GM18909 (cell line): ENCODE measurements at regions not wholly inside any gene's neighbourhood (a gene's known extent, or its start where the extent isn't known, plus 50 kb on each side); places are given as distances from the start of the nearest gene placed in this dataset.
"Not testable (repeated sequence)": the region's sequence is repeated elsewhere in the genome, so short reads cannot be mapped to it uniquely, and the experiment has no call there.

Experiments
- ATAC-seq: cut with Tn5 transposase; IDR thresholded peaks from one replicate; pipeline ENCODE4 v1.9.1; 2021; ENCODE audit warnings: mild to moderate bottlenecking; ENCODE audit not compliant: unreplicated experiment, poor library complexity

DNA sequence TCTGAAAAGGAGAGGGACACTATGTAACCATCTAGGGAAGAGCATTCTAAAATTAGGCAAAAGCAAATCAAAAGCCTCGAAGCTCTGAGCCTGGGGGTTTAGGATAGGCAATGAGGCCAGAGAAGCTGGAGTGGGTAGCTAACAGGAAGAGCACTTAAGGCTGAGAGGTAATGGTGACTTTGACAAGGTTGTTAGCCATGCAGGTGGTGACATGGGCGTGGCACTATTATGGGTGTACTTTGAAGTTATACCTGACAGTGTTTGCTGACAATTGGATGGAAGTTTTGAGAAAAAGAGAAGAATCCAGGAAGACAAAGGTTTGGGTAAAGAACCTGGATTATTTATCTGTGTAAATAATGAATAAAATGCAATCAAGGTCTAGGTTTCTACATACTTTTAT lies 383.0 kb upstream of the SEMA3C start:
- no peak for ATAC-seq

DNA sequence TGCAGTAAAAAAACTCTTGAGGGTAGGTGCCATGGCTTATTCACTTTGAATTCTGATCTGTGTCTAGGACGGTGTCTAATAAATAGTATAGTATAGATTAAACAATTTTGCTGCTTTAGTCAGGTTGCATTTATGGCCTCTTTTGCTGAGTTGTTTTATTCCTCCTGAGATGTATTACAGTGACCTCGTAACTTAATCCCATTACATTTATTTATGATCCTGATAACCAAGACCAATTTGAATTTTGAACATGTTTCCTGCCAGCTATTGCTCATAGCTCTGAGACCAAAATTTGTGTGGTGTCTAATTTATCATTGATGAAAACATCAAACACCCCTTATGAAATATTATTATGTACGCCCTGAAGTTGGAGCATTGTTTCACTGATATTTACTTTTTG lies 381.9 kb upstream of the SEMA3C start:
- ATAC-seq, result no peak

DNA sequence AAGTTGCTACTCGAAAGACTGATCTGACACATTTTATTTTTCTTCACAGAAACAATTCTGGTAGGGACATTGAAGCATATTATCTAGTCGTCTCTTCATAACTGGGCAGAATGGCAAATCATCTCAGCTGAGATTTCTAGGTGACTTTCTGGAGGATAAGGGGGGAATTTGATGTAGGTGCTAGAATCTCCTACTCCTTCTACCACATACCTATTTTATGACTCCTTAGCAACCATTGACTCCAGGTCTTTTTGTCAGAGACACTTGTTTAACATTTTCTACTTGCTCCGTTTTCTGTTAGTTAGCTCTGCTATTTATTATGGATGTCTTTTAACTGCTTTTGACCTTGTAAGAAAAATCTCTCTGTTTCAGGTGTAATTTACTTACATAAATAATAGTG lies 380.9 kb upstream of the SEMA3C start:
- no peak for ATAC-seq

GRCh38 chr7:81298951-81299666 lies 380.3 kb upstream of the SEMA3C start:
- no peak for ATAC-seq

- ATAC-seq, result no peak
These were observed 378.5 kb upstream of the SEMA3C start for GRCh38 chr7:81297317-81297716.

- no peak for ATAC-seq
These were observed 377.9 kb upstream of the SEMA3C start for GRCh38 chr7:81296726-81297125.

DNA sequence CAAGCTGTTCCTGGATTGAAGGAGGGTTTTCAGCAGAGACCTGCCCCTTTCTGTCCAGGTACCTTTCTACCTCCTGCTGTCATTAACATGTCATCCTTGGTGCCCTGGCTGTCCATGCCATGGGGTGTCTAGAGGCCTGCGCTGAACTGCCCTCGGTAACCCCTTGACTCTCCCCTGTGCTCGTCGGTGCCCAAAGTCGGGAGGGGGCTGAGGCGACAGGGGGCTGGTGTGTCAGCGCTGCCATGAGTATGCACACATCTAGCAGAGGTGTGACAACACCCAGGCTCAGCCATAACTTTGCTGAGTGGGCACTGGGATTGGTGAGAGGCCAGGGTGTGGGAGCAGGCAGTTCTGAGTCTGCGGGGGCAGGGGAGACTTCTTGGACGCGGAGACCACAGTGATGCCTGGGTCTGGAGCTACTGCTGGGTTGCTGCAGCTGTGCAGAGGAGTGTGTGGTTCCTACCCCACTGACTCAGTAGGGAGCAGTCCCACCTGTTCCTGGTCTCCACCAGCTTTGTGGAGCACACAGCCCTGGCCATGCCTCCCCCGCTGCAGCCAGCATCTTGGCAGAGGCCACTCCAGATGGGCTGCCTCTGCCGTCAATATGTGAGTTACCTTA lies 376.2 kb upstream of the SEMA3C start:
- no peak for ATAC-seq

DNA sequence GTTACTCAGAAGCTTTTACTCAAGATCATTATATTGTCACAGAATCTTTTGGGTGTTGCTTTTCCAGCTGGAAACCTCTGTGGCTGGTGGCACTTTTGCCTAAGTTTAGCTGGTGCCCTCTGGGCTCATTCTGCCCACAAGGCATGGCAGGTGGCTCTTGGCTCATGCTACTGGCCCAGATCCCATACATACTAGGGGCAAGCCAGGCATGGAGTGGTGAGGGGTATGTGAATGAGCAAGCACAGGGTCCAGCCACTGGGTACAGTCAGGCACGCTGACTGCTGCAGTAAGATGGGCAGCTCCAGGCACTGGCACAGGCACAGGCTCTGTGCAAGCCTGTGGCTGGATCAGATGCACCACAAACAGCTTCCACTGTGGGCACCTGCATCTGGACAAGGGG lies 375.0 kb upstream of the SEMA3C start:
- no peak for ATAC-seq

GRCh38 chr7:81286754-81287153 lies 367.9 kb upstream of the SEMA3C start:
- not testable (repeated sequence) for ATAC-seq

GRCh38 chr7:81285142-81285871 lies 366.5 kb upstream of the SEMA3C start:
- ATAC-seq, result no peak

DNA sequence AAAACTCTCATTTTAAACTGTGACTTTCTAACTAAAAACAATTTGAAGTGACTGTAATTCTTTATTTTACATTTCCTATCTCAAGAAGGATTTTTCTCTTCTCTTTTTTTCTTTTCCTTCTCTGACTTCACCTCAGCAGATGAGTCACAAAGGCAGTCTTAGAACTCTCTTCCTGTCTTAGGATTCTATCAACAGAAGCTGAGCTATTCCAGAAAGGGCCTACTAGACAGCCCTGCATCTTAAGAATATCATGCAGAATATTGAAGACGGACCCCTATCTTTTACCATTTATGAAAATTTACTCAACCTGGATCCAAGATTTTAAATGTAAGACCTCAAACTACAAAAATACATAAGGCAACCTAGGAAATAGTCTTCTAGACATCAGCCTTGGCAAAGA lies 365.7 kb upstream of the SEMA3C start:
- ATAC-seq, result no peak

DNA sequence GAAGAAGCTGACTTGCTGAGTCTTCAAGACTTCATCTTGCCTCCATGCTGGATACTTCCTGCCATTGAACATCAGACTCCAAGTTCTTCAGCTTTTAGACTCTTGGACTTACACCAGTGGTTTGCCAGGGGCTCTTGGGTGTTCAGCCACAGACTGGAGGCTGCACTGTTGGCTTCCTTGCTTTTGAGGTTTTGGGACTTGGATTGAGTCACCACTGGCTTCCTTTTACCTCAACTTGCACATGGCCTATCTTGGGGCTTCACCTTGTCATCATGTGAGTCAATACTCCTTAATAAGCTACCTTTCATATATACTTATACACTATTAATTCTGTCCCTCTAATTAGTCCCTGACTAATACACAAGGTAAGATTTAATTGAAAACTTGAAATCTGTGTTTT lies 361.7 kb upstream of the SEMA3C start:
- ATAC-seq, result no peak

DNA sequence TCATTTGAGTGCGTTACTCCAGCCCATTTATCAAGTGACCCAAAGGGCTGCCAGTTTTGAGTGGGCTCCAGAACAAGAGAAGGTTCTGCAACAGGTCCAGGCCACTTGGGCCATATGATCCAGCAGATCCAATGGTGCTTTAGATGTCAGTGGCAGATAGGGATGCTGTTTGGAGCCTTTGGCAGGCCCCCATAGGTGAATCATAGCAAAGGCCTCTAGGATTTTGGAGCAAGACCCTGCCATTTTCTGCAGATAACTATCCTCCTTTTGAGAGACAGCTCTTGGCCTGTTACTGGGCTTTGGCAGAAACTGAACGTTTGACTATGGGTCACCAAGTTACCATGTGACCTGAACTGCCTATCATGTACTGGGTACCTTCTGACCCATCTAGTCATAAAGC lies 358.8 kb upstream of the SEMA3C start:
- ATAC-seq, result no peak

- no peak for ATAC-seq
These were observed 354.9 kb upstream of the SEMA3C start for GRCh38 chr7:81273601-81274397.

DNA sequence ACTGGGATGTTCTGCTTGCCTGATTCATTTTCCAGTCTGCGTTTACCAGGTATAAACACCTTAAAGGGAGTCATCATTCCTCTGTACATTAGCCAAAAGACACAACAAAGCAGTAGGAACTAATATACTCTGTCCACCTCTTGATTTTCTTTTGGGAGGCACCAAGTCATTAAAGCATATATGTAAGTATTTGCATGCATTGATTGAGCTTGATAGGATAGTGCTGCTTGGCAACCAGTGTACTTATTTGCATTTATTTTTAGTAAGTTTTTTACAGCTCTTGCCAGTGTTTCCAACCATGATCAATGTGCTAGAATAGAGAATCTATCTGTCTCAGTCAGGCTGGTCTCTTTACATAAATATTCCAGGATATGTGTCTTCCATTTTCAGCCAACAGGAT lies 353.3 kb upstream of the SEMA3C start:
- no peak for ATAC-seq

GRCh38 chr7:81268551-81268950 lies 349.7 kb upstream of the SEMA3C start:
- no peak for ATAC-seq

- ATAC-seq, result no peak
These were observed 348.7 kb upstream of the SEMA3C start for GRCh38 chr7:81267508-81267907.

- no peak for ATAC-seq
These were observed 345.3 kb upstream of the SEMA3C start for GRCh38 chr7:81264116-81264515.

DNA sequence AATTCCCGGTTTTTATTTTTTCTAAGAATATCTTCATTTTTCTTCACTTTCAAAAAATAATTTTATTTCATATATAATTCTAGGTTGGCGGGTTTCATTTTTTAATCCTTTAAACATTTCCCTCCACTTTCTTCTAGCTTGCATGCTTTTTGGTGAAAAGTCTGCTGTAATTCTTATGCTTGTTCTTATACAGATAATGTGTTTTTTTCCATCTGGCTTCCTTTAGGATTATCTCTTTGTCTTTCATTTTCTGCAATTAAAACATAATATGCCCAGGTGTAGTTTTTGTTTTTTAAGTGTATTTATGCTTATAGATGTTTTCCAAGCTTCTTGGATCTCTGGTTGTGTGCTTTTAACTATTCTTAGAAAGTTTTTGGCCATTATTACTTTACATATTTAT lies 341.3 kb upstream of the SEMA3C start:
- ATAC-seq, result no peak

GRCh38 chr7:81256991-81257390 lies 338.1 kb upstream of the SEMA3C start:
- no peak for ATAC-seq

DNA sequence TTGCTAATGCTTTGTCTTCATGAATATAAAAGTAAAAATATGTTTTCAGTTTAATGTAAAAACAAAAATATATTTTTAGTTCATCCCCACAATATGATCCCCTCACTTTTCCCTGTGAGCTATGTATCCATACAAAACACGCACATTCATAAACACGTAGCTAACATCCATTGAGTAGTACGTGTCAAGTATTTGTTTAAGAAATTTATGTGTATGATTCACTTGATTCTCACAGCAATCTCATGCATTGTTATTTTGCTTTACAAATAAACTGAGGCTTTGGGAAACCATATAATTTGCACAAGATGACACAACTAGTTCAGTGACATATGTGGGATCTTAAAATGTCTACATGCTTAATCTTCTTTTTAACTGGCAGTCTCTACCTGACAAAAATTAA lies 329.6 kb upstream of the SEMA3C start:
- no peak for ATAC-seq
